T-cell (primary cell): ENCODE measurements at regions not wholly inside any gene's neighbourhood (a gene's known extent, or its start where the extent isn't known, plus 50 kb on each side); places are given as distances from the start of the nearest gene placed in this dataset.
"Not testable (repeated sequence)": the region's sequence is repeated elsewhere in the genome, so short reads cannot be mapped to it uniquely, and the experiment has no call there.

Experiments
- ATAC-seq, 4 experiments: fragments of 200-7000 bp in 3 of 4; fragments of 150-1000 bp in 1 of 4; cut with Tn5 transposase; replicated peaks in 1 of 4; 1 replicate in 3 of 4; 2 replicates in 1 of 4; pipeline ENCODE4 v1.10.0; 2021; ENCODE audit warnings: moderate library complexity in 3 of 4, mild to moderate bottlenecking in 2 of 4, moderate number of reproducible peaks in 1 of 4
- CTCF ChIA-PET, 2 donors: fragments of 300-600 bp; sonication (Branson Sonifier 250); formaldehyde crosslinking; loops; one replicate each; lab custom pipeline; 2022; ENCODE audit warnings: antibody characterized with exemption in 2 of 2; lab: Charles Lee
- POLR2A ChIA-PET, 2 donors: fragments of 300-600 bp; sonication (Branson Sonifier 250); formaldehyde crosslinking; loops; one replicate each; lab custom pipeline; 2022; ENCODE audit warnings: antibody characterized with exemption in 2 of 2; lab: Charles Lee
- DNase-seq, 35 experiments: peaks; one replicate each; pipeline versions ENCODE4 v3.0.0 to v3.0.0-alpha.2; 2013 to 2023
- H3K27ac ChIP-seq: one replicate; pipeline ENCODE4 v1.5.1; 2013; ENCODE audit warnings: low read length
- H3K27me3 ChIP-seq, 2 experiments: replicated peaks in 1 of 2; 1 replicate in 1 of 2; 2 replicates in 1 of 2; pipeline versions ENCODE4 v1.6.1 to v1.7.0; 2013; ENCODE audit warnings: low read length in 1 of 2, mixed read lengths in 1 of 2; ENCODE audit not compliant: control insufficient read depth in 2 of 2, insufficient read depth in 2 of 2; ENCODE audit errors: extremely low read depth in 1 of 2
- H3K36me3 ChIP-seq, 2 donors: 1 replicate in 1 of 2; 2 replicates in 1 of 2; pipeline versions ENCODE4 v1.6.1 to v1.7.0; 2013; ENCODE audit warnings: low read length in 1 of 2; ENCODE audit not compliant: control insufficient read depth in 2 of 2, insufficient read depth in 1 of 2; ENCODE audit errors: extremely low read depth in 1 of 2
- H3K4me1 ChIP-seq, 2 experiments: 1 replicate in 1 of 2; 2 replicates in 1 of 2; pipeline versions ENCODE4 v1.6.1 to v1.7.0; 2013; ENCODE audit warnings: low read length in 2 of 2, mixed read lengths in 1 of 2; ENCODE audit not compliant: insufficient read depth in 2 of 2, control insufficient read depth in 1 of 2; ENCODE audit errors: extremely low read depth in 1 of 2
- H3K4me3 ChIP-seq, 2 donors: 1 replicate in 1 of 2; 2 replicates in 1 of 2; pipeline versions ENCODE4 v1.5.1 to v1.7.0; 2013; ENCODE audit warnings: mild to moderate bottlenecking in 2 of 2, low read length in 1 of 2, moderate library complexity in 1 of 2; ENCODE audit not compliant: control insufficient read depth in 1 of 2; ENCODE audit errors: extremely low read depth in 1 of 2
- H3K9me3 ChIP-seq: 2 replicates; pipeline ENCODE4 v1.7.0; 2013
- H3K27ac Mint-ChIP-seq, 2 donors: one replicate each; pipeline ENCODE4 v1.8.0; 2020 to 2021; ENCODE audit warnings: mild to moderate bottlenecking in 2 of 2, mixed read lengths in 2 of 2
- H3K27me3 Mint-ChIP-seq, 2 donors: one replicate each; pipeline ENCODE4 v1.8.0; 2021 to 2022; ENCODE audit warnings: mixed read lengths in 2 of 2
- H3K36me3 Mint-ChIP-seq: one replicate; pipeline ENCODE4 v1.8.0; 2021; ENCODE audit warnings: mixed read lengths
- H3K4me1 Mint-ChIP-seq, 3 donors: one replicate each; pipeline ENCODE4 v1.8.0; 2020 to 2022; ENCODE audit warnings: mixed read lengths in 3 of 3, mild to moderate bottlenecking in 1 of 3
- H3K4me3 Mint-ChIP-seq, 3 donors: one replicate each; pipeline ENCODE4 v1.8.0; 2020 to 2022; ENCODE audit warnings: mild to moderate bottlenecking in 3 of 3, mixed read lengths in 3 of 3, moderate library complexity in 3 of 3
- H3K9me3 Mint-ChIP-seq, 3 donors: one replicate each; pipeline ENCODE4 v1.8.0; 2020 to 2022; ENCODE audit warnings: mixed read lengths in 3 of 3
- WGBS: methylation state at CpG from one replicate; pipeline ENCODE4 v1.1.5; 2013; ENCODE audit warnings: missing lambda C conversion rate; ENCODE audit not compliant: insufficient coverage; 5-methylcytosine and 5-hydroxymethylcytosine counted together

DNA sequence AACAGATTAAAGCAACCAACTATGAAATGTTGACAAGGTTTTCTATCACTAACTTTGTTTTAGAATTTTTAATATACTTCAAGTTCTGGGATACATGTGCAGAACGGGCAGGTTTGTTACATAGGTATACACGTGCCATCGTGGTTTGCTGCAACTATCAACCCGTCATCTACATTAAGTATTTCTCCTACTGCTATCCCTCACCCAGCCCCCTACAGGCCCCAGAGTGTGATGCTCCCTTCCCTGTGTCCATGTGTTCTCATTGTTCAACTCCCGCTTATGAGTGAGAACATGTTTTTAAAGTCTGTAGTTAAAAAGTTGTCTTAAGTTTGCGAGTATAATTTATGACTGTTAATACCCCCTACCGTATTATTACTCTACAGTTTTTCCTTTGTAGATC lies 844.3 kb upstream of the MANEA start:
- no peak overlapping the region for H3K4me3 Mint-ChIP-seq
- H3K36me3 Mint-ChIP-seq: no peaks in the 10 kb centered on the region
- Histone ChIP-seq H3K27ac (no peak overlapping the region), H3K4me1 (no peaks in the 10 kb centered on the region), H3K9me3 (no peaks in the 10 kb centered on the region), H3K36me3 (no peaks in the 10 kb centered on the region), H3K4me3 (no peak overlapping the region), H3K27me3 (no peaks in the 10 kb centered on the region)
- ATAC-seq: no peak
- ChIA-PET CTCF (no interaction called here), POLR2A (no interaction called here)
- H3K4me1 Mint-ChIP-seq: no peaks in the 10 kb centered on the region
- H3K9me3 Mint-ChIP-seq: peaks cover 5 to 19% (median 9%) of the 10 kb centered on the region in 3 donors
- H3K27me3 Mint-ChIP-seq: no peaks in the 10 kb centered on the region
- 80% methylated on average over 1 of the region's 7 CpGs for WGBS
- H3K27ac Mint-ChIP-seq: no peak overlapping the region
- no peak for DNase-seq

DNA sequence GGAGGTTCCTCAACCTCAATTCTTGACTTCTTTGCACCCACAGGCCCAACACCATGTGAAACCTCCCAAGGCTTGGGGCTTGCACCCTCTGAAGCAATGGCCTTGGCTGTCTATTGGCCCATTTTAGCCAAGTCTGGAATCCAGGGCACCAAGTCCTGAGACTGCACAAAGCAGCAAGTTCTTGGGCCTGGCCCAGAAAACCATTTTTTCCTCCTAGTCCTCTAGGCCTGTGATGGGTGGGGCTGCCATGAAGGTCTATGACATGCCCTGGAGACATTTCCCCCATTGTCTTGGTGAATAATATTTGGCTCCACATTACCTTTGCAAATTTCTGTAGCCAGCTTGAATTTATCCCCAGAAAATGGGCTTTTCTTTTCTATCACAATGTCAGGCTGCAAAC lies 849.6 kb upstream of the MANEA start:
- no peaks in the 10 kb centered on the region for H3K4me1 Mint-ChIP-seq
- Histone ChIP-seq H3K4me3 (no peak overlapping the region), H3K36me3 (no peaks in the 10 kb centered on the region), H3K27ac (no peak overlapping the region), H3K27me3 (no peaks in the 10 kb centered on the region), H3K9me3 (no peaks in the 10 kb centered on the region), H3K4me1 (no peaks in the 10 kb centered on the region)
- POLR2A ChIA-PET: no interaction called here
- no peaks in the 10 kb centered on the region for H3K27me3 Mint-ChIP-seq
- H3K27ac Mint-ChIP-seq: no peak overlapping the region
- CTCF ChIA-PET: no interaction called here
- ATAC-seq (no peak), DNase-seq (no peak)
- H3K4me3 Mint-ChIP-seq: no peak overlapping the region
- peaks cover 14 to 26% (median 22%) of the 10 kb centered on the region in 3 donors for H3K9me3 Mint-ChIP-seq
- H3K36me3 Mint-ChIP-seq: no peaks in the 10 kb centered on the region

DNA sequence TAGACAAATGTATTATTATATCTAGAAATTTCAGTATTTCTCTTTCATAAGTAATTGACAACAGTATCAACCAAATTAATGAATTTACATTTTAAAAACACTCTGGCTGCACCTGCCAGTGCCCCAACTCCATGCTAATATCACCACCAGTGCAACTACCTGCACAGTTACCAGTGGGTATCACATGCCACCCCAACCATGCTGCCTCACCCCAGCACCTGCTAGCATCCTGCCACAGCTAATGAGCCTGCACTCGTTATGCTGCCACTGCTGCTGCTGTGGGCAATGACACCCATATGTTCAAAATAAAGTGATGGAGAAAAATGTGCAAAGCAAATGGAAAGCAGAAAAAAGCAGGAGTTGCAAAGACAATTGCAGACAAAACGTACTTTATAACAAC lies 855.9 kb upstream of the MANEA start:
- Histone ChIP-seq H3K4me1 (no peaks in the 10 kb centered on the region), H3K27me3 (no peaks in the 10 kb centered on the region), H3K9me3 (no peaks in the 10 kb centered on the region), H3K27ac (no peak overlapping the region), H3K36me3 (no peaks in the 10 kb centered on the region), H3K4me3 (no peak overlapping the region)
- H3K9me3 Mint-ChIP-seq: peaks cover 7 to 20% (median 16%) of the 10 kb centered on the region in 3 donors
- H3K27me3 Mint-ChIP-seq: no peaks in the 10 kb centered on the region
- no peaks in the 10 kb centered on the region for H3K36me3 Mint-ChIP-seq
- WGBS: no CpG with 5 or more reads among the region's 2 CpGs
- ChIA-PET POLR2A (no interaction called here), CTCF (no interaction called here)
- H3K27ac Mint-ChIP-seq: no peak overlapping the region
- H3K4me1 Mint-ChIP-seq: no peaks in the 10 kb centered on the region
- no peak overlapping the region for H3K4me3 Mint-ChIP-seq
- no peak for DNase-seq
- ATAC-seq: no peak

DNA sequence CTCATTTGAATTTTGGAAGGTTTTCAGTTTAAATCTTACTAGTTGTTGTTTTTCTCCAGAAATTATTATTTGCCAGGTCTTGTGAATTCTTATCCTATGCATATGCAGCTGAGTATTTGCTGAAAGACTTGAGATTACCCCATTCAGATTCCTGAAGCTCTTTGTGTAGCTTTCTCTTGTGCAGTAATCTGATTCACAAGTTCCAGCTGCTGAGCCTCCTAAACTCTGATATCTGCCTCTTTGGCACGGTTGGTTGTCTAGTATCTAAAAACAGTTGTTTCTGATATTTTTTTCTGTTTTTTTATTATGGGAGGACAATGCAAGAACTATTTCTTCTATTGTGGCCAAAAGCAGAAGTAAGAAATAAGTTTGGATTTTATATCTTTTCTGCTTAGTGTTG lies 863.9 kb upstream of the MANEA start:
- POLR2A ChIA-PET: no interaction called here

DNA sequence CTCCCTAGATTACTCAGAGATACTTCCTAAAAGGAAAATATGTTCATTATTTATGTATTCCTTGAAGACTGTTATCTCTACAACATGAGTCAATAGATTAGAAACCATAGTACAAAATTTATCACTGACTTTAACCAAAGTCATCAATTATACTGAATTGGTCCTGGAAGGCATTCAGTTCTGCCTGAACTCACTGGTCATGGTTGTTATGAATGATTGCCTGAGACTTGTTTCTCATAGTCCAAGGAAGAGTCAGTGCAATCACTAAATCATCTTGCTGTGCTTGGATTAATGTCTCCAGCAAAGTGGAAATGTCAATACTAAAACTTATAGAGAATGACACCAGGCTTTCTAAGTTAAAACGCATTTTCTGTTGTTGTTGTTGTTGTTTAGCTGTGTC lies 878.6 kb upstream of the MANEA start:
- CTCF ChIA-PET: no interaction called here
- ATAC-seq: no peak
- Histone ChIP-seq H3K4me3 (no peak overlapping the region), H3K9me3 (no peaks in the 10 kb centered on the region), H3K36me3 (no peaks in the 10 kb centered on the region), H3K4me1 (no peaks in the 10 kb centered on the region), H3K27me3 (no peaks in the 10 kb centered on the region), H3K27ac (no peak overlapping the region)
- Mint-ChIP-seq H3K36me3 (no peaks in the 10 kb centered on the region), H3K27ac (no peak overlapping the region), H3K4me3 (no peak overlapping the region), H3K4me1 (no peaks in the 10 kb centered on the region), H3K27me3 (no peaks in the 10 kb centered on the region), H3K9me3 (peaks cover 3 to 8% (median 7%) of the 10 kb centered on the region in 3 donors)
- WGBS: no CpG with 5 or more reads among the region's 1 CpG
- POLR2A ChIA-PET: no interaction called here
- DNase-seq: no peak

More for the DNA sequence above, 863.9 kb upstream of the MANEA start:
- no peaks in the 10 kb centered on the region for H3K27me3 ChIP-seq
- H3K4me1 ChIP-seq: no peaks in the 10 kb centered on the region
- Mint-ChIP-seq H3K27ac (no peak overlapping the region), H3K9me3 (peaks cover 0 to 5% (median 4%) of the 10 kb centered on the region in 3 donors), H3K36me3 (no peaks in the 10 kb centered on the region), H3K27me3 (no peaks in the 10 kb centered on the region), H3K4me1 (no peaks in the 10 kb centered on the region), H3K4me3 (no peak overlapping the region)
- no peak for ATAC-seq
- WGBS: 83% methylated on average over 1 of the region's 1 CpG
- CTCF ChIA-PET: no interaction called here
- no peaks in the 10 kb centered on the region for H3K36me3 ChIP-seq
- H3K27ac ChIP-seq: no peak overlapping the region
- no peak for DNase-seq
- no peak overlapping the region for H3K4me3 ChIP-seq
- no peaks in the 10 kb centered on the region for H3K9me3 ChIP-seq

DNA sequence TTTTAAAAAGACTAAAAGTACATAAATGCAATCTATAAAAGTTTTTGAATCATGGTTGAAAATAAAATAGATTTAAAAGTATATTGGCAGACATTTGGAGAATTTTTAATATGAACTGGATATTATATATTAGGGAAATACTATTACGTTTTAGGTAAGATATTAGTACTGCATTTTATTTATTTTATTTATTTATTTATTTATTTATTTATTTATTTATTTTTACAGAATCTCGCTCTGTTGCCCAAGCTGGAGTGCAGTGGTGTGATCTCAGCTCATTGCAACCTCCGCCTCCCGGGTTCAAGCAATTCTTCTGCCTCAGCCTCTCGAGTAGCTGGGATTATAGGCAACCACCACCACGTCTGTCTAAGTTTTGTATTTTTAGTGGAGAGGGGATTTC lies 890.1 kb upstream of the MANEA start:
- H3K27me3 Mint-ChIP-seq, POLR2A ChIA-PET, H3K27ac ChIP-seq, H3K9me3 ChIP-seq, H3K4me1 Mint-ChIP-seq, H3K4me3 ChIP-seq, H3K9me3 Mint-ChIP-seq, H3K4me1 ChIP-seq, DNase-seq, CTCF ChIA-PET, H3K27ac Mint-ChIP-seq, ATAC-seq, H3K4me3 Mint-ChIP-seq, H3K36me3 ChIP-seq, H3K36me3 Mint-ChIP-seq, H3K27me3 ChIP-seq: not testable (repeated sequence)
- 67% methylated on average over 1 of the region's 6 CpGs for WGBS

DNA sequence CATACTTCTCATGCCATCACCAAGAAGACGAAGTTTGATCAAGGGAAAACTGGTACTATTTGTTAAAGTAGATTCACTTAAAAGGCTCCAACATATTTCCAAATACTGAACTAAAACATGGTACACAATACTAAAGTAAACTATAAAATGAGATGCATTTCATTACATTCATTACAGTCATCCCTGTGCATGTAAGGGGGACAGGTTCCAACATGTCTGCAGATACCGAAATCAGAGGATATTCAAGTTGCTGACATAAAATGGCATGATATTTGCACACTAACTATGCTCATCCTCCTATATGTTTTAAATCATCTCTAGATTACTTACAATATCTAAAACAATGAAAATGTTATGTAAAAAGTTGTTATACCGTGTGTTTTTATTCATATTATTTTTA lies 893.9 kb upstream of the MANEA start:
- Histone ChIP-seq H3K27me3 (no peaks in the 10 kb centered on the region), H3K4me3 (no peak overlapping the region), H3K27ac (no peak overlapping the region), H3K4me1 (no peaks in the 10 kb centered on the region), H3K36me3 (no peaks in the 10 kb centered on the region), H3K9me3 (no peaks in the 10 kb centered on the region)
- ATAC-seq (no peak), DNase-seq (no peak)
- Mint-ChIP-seq H3K4me1 (no peaks in the 10 kb centered on the region), H3K27me3 (no peaks in the 10 kb centered on the region), H3K36me3 (no peaks in the 10 kb centered on the region), H3K4me3 (no peak overlapping the region), H3K27ac (no peak overlapping the region), H3K9me3 (peaks cover 2 to 11% (median 6%) of the 10 kb centered on the region in 3 donors)
- POLR2A ChIA-PET: no interaction called here
- no CpG with 5 or more reads among the region's 3 CpGs for WGBS
- CTCF ChIA-PET: no interaction called here
